Prostate gland (tissue), 2 donors: ENCODE measurements at regions not wholly inside any gene's neighbourhood (a gene's known extent, or its start where the extent isn't known, plus 50 kb on each side); places are given as distances from the start of the nearest gene placed in this dataset.

Source experiments
- CTCF ChIP-seq, 4 experiments: fragments of 200-600 bp in 2 of 4; fragments of 450-650 bp in 2 of 4; sonication (generic) in 2 of 4; IDR thresholded peaks; 1 replicate in 3 of 4; 2 replicates in 1 of 4; pipeline ENCODE4 v1.5.1; 2016 to 2019; ENCODE audit warnings: antibody characterized with exemption in 4 of 4, mild to moderate bottlenecking in 2 of 4, moderate library complexity in 2 of 4
- POLR2A ChIP-seq: fragments of 450-650 bp; IDR thresholded peaks from one replicate; pipeline ENCODE4 v1.6.1; 2016; ENCODE audit warnings: antibody characterized with exemption, mild to moderate bottlenecking

GRCh38 chr10:4196183-4196582, 411.2 kb upstream of the KLF6 start:
- TF ChIP-seq CTCF (IDR thresholded peaks at IDR 0.05) (no peak), POLR2A (no peak)
